Stimulated activated memory B cell treated with anti-CD40 and anti-IgM and Interleukin-4, amounts not matched to agents 10 μg/mL and 1 μg/mL and 100 μg/mL, for 72 hours (primary cell): ENCODE measurements at regions not wholly inside any gene's neighbourhood (a gene's known extent, or its start where the extent isn't known, plus 50 kb on each side); places are given as distances from the start of the nearest gene placed in this dataset.

Source experiments
- ATAC-seq: fragments of 150-1000 bp; cut with Tn5 transposase; 2 replicates; pipeline ENCODE4 v1.10.0; 2021
- H3K27ac Mint-ChIP-seq: one replicate; pipeline ENCODE4 v1.8.0; 2022; ENCODE audit warnings: mild to moderate bottlenecking, mixed read lengths
- H3K27me3 Mint-ChIP-seq: one replicate; pipeline ENCODE4 v1.8.0; 2022; ENCODE audit warnings: mixed read lengths
- H3K36me3 Mint-ChIP-seq: one replicate; pipeline ENCODE4 v1.8.0; 2022; ENCODE audit warnings: mixed read lengths
- H3K4me1 Mint-ChIP-seq: one replicate; pipeline ENCODE4 v1.8.0; 2022; ENCODE audit warnings: mixed read lengths
- H3K4me3 Mint-ChIP-seq: one replicate; pipeline ENCODE4 v1.8.0; 2022; ENCODE audit warnings: mild to moderate bottlenecking, moderate library complexity, mixed read lengths
- H3K9me3 Mint-ChIP-seq: one replicate; pipeline ENCODE4 v1.8.0; 2022; ENCODE audit warnings: mixed read lengths

GRCh38 chr6:164163239-164163638 is 748.7 kb downstream of the QKI start:
- Mint-ChIP-seq H3K4me1 (no peaks in the 10 kb centered on the region), H3K4me3 (no peak overlapping the region), H3K36me3 (no peaks in the 10 kb centered on the region), H3K27me3 (no peaks in the 10 kb centered on the region), H3K9me3 (peaks cover 12% of the 10 kb centered on the region), H3K27ac (no peak overlapping the region)
- no peak for ATAC-seq

GRCh38 chr6:164159061-164159460 is 744.5 kb downstream of the QKI start:
- no peaks in the 10 kb centered on the region for H3K4me1 Mint-ChIP-seq
- H3K27ac Mint-ChIP-seq: no peak overlapping the region
- H3K9me3 Mint-ChIP-seq: peaks cover 19% of the 10 kb centered on the region
- H3K27me3 Mint-ChIP-seq: no peaks in the 10 kb centered on the region
- no peak overlapping the region for H3K4me3 Mint-ChIP-seq
- no peaks in the 10 kb centered on the region for H3K36me3 Mint-ChIP-seq
- no peak for ATAC-seq

- H3K9me3 Mint-ChIP-seq: peaks cover 7% of the 10 kb centered on the region
- H3K4me1 Mint-ChIP-seq: no peaks in the 10 kb centered on the region
- ATAC-seq: no peak
- H3K36me3 Mint-ChIP-seq: no peaks in the 10 kb centered on the region
- no peak overlapping the region for H3K27ac Mint-ChIP-seq
- H3K27me3 Mint-ChIP-seq: no peaks in the 10 kb centered on the region
- no peak overlapping the region for H3K4me3 Mint-ChIP-seq
Measured at GRCh38 chr6:164154588-164154987, 740.1 kb downstream of the QKI start.

DNA sequence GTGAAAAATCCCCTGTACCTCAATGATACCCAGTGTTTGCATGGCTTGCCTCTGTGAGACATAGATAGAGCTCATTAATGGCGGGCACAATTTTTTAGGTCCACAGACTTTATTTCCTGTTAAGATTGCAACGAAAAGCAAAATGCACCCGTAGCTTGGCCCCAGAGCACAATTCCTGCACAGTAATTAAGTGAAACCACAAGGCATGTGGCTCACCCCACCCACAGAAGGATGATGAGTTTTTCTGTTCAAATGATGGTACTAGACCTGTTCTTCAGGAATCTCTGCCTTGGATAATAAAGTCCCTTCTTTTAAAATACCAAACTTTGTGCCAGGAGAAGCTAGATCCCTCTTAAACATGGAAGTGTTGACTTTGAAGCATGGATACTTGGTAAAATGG is 738.1 kb downstream of the QKI start:
- no peak overlapping the region for H3K27ac Mint-ChIP-seq
- H3K4me1 Mint-ChIP-seq: no peaks in the 10 kb centered on the region
- no peaks in the 10 kb centered on the region for H3K36me3 Mint-ChIP-seq
- no peak overlapping the region for H3K4me3 Mint-ChIP-seq
- peaks cover 5% of the 10 kb centered on the region for H3K9me3 Mint-ChIP-seq
- no peak for ATAC-seq
- peaks cover 8% of the 10 kb centered on the region for H3K27me3 Mint-ChIP-seq

DNA sequence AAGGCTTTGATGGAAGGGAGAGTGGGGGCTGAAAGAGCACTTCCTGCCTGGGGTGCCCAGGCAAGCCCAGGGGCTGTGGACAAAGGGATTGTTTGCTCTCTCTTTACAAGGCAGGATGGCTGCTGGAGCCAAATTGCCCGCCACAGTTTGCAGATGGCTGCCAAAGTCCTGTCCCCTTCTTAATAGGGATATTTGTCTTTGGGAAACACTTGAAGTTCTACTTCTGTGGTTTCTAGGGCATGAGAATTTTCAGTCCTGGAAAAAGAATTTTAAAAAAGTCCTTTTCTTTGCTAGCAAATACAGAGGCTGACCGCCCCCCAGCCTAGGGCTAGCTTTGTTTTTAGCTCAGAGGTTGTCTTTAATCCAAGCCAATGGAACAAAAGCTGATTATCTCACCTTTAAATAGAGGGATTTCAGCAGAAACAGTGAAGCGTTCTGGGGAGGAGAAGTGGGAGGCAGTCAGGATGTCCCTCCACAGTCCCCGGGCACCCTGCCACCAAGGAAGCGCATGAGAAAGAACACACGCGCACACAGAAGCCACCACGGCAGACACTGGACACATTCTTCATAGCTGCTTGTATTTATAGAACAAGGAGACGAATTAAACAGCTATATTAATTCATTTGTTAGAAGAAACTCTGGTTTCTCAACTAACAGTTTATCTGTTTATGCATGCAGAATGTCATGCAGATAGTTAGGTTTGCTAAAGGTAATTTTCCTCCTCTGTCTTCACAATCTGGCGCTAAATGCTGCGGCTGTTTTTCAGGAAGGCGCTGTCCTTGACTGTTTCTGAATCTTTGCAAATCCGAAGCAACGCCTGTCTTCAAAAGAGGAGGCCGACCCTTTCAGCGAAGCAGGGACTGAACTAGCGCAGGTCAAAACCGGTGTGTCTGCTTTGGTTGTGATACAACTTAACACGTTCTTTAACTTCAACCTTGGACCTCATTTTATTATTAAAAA is 736.9 kb downstream of the QKI start:
- Mint-ChIP-seq H3K27ac (no peak overlapping the region), H3K36me3 (no peaks in the 10 kb centered on the region), H3K9me3 (peaks cover 3% of the 10 kb centered on the region), H3K4me3 (no peak overlapping the region), H3K4me1 (no peaks in the 10 kb centered on the region), H3K27me3 (peaks cover 8% of the 10 kb centered on the region)
- no peak for ATAC-seq

DNA sequence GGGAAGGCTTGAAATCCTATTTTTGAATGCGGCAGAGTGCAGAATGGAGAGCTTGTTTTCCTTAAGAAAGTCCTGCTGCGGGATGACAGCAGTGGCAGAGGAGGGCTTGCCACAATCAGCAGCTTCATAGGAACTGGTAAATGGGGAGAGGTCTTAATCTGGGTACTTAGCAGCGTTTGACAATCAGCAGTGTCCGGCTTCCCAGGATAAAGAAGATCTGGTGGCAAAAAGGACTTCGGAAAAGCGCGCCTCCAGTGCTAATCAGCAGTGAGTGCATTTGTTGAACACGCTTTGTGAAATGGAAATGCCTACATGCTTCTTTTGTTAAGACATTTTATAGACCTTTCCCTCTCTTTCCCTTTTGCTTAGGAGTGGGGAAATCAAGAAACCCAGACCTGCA is 735.7 kb downstream of the QKI start:
- no peak overlapping the region for H3K4me3 Mint-ChIP-seq

GRCh38 chr6:164148788-164149187 is 734.3 kb downstream of the QKI start:
- Mint-ChIP-seq H3K27me3 (peaks cover 8% of the 10 kb centered on the region), H3K27ac (no peak overlapping the region), H3K9me3 (peaks cover 3% of the 10 kb centered on the region), H3K36me3 (no peaks in the 10 kb centered on the region), H3K4me3 (no peak overlapping the region), H3K4me1 (no peaks in the 10 kb centered on the region)
- no peak for ATAC-seq

More for the DNA sequence above, 735.7 kb downstream of the QKI start:
- Mint-ChIP-seq H3K27me3 (peaks cover 8% of the 10 kb centered on the region), H3K4me1 (no peaks in the 10 kb centered on the region), H3K9me3 (peaks cover 3% of the 10 kb centered on the region), H3K27ac (no peak overlapping the region), H3K36me3 (no peaks in the 10 kb centered on the region)
- ATAC-seq: no peak

DNA sequence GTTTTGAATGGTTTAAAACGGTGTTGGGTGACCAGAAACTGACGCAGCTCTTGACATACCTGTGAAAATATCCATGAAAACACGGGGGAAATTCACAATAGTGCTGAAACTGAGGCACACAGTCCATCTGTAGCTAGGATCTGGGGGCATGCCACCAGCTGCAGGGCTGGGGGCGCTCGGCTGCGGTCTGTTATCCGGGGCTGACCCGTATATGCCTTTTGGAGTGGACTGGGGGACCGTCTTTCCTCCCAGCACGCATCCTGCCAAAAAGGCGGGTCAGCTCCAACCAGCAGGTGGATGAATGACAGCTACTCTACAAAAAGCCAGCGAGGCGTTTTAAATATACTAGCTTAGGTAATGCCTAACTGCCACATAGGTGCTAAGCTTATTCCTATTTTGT is 729.8 kb downstream of the QKI start:
- Mint-ChIP-seq H3K9me3 (peaks cover 3% of the 10 kb centered on the region), H3K4me1 (no peaks in the 10 kb centered on the region), H3K4me3 (no peak overlapping the region), H3K27me3 (peaks cover 16% of the 10 kb centered on the region), H3K36me3 (no peaks in the 10 kb centered on the region), H3K27ac (no peak overlapping the region)
- no peak for ATAC-seq

- Mint-ChIP-seq H3K4me1 (no peaks in the 10 kb centered on the region), H3K9me3 (no peaks in the 10 kb centered on the region), H3K27me3 (peaks cover 8% of the 10 kb centered on the region), H3K4me3 (no peak overlapping the region), H3K27ac (no peak overlapping the region), H3K36me3 (no peaks in the 10 kb centered on the region)
- ATAC-seq: no peak
Measured at GRCh38 chr6:164142322-164142721, 727.8 kb downstream of the QKI start.

DNA sequence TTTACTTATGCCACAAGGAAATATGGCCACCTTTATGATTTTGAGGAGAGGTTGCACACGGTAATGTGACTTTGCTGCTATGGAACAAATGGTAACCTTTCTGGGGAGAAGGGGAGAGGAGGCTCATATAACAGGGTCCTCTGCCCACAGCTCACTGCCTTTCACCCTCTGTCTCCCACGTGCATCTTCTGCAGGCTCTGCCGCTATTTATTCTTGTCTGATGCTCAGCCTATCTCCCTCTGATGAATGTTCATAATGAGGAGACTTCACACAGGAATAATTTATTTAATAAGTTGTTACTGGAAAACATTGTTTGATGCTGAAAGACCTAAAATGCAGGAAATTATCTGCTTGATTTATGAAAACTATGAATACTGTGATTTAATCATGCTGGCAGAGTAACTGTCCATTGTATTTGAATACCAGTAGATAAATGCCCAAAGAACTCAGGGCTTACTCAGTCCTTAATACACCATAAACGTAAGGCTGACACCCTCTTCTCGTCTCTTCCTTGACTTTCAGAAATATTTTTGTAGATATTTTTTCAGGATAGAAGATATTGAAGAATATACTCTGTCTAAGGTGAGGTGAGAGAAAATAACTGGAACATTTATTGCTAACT is 721.1 kb downstream of the QKI start:
- no peak for ATAC-seq
- no peaks in the 10 kb centered on the region for H3K36me3 Mint-ChIP-seq
- no peak overlapping the region for H3K4me3 Mint-ChIP-seq
- no peaks in the 10 kb centered on the region for H3K9me3 Mint-ChIP-seq
- H3K27ac Mint-ChIP-seq: no peak overlapping the region
- H3K27me3 Mint-ChIP-seq: peaks cover 2% of the 10 kb centered on the region
- H3K4me1 Mint-ChIP-seq: no peaks in the 10 kb centered on the region

DNA sequence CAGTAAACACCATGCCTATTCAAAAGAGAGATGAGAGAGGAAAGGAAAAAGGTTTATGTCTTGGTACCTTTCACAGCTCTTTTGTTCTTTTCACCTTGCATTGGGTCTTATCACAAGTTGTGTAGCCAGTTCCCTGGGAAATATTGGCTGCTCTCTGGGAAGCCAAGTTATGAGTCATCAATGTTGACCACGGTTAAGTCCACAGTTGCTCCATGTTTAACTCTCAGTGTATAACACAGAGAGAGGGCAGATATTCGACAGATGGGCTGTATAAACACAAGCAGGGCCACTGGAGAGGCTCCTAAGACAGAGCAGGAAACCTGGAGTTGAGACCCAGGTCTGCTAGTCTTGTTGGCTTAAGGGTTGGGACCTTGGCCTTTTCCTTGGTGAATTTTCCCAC is 718.6 kb downstream of the QKI start:
- H3K9me3 Mint-ChIP-seq: no peaks in the 10 kb centered on the region
- no peaks in the 10 kb centered on the region for H3K4me1 Mint-ChIP-seq
- no peak overlapping the region for H3K27ac Mint-ChIP-seq
- H3K4me3 Mint-ChIP-seq: no peak overlapping the region
- no peaks in the 10 kb centered on the region for H3K27me3 Mint-ChIP-seq
- no peak for ATAC-seq
- no peaks in the 10 kb centered on the region for H3K36me3 Mint-ChIP-seq

DNA sequence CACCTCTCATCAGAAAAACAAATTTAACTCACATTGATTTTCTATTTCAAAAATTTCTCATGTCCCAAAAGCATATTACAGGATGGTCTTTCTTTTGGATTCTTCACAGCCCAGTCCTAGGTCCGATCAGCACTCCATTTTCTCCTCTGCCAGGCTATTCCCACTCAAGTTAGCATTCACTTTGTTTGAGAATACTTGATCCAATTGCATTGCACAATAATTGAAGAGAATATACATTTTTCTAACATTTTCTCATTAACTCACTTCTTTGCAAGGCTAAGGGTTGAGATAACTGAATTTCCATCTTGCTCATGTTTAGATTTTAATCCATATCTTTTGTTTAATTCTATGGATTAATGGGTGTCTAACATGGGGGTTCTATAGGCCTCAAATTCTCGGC is 716.1 kb downstream of the QKI start:
- Mint-ChIP-seq H3K27me3 (no peaks in the 10 kb centered on the region), H3K9me3 (peaks cover under 1% of the 10 kb centered on the region), H3K36me3 (no peaks in the 10 kb centered on the region), H3K4me3 (no peak overlapping the region), H3K4me1 (no peaks in the 10 kb centered on the region), H3K27ac (no peak overlapping the region)
- ATAC-seq: no peak

GRCh38 chr6:164130151-164130550 is 715.6 kb downstream of the QKI start:
- Mint-ChIP-seq H3K4me3 (no peak overlapping the region), H3K27ac (no peak overlapping the region), H3K36me3 (no peaks in the 10 kb centered on the region), H3K9me3 (peaks cover 3% of the 10 kb centered on the region), H3K4me1 (no peaks in the 10 kb centered on the region), H3K27me3 (no peaks in the 10 kb centered on the region)
- ATAC-seq: peak; percentile 21

GRCh38 chr6:164129218-164129617 is 714.7 kb downstream of the QKI start:
- ATAC-seq: no peak
- H3K36me3 Mint-ChIP-seq: no peaks in the 10 kb centered on the region
- H3K27me3 Mint-ChIP-seq: no peaks in the 10 kb centered on the region
- no peak overlapping the region for H3K27ac Mint-ChIP-seq
- H3K4me3 Mint-ChIP-seq: no peak overlapping the region
- peaks cover 3% of the 10 kb centered on the region for H3K9me3 Mint-ChIP-seq
- H3K4me1 Mint-ChIP-seq: no peaks in the 10 kb centered on the region

- no peaks in the 10 kb centered on the region for H3K36me3 Mint-ChIP-seq
- H3K9me3 Mint-ChIP-seq: peaks cover 3% of the 10 kb centered on the region
- no peaks in the 10 kb centered on the region for H3K27me3 Mint-ChIP-seq
- no peak overlapping the region for H3K27ac Mint-ChIP-seq
- H3K4me1 Mint-ChIP-seq: no peaks in the 10 kb centered on the region
- no peak for ATAC-seq
- H3K4me3 Mint-ChIP-seq: no peak overlapping the region
Measured at GRCh38 chr6:164128101-164128500, 713.6 kb downstream of the QKI start.

DNA sequence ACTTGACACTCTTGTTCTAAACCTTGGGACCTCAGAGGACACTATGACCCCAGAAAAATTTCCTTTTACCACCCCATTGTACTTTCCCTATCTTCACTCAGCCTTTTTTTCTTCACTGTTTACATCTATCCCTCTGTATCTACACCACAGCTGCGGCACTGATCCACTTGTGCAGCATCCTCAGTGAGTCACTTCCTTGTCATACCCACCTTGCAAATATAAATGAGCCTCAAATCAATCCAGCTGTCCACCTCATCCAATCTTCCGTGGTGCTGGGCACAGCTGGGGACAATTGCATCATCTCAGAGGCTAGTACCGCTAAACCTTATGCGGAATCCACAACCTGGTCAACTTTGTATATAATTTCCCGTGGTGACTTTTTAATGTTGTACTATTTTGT is 710.5 kb downstream of the QKI start:
- H3K36me3 Mint-ChIP-seq: no peaks in the 10 kb centered on the region
- H3K27me3 Mint-ChIP-seq: no peaks in the 10 kb centered on the region
- ATAC-seq: no peak
- no peaks in the 10 kb centered on the region for H3K4me1 Mint-ChIP-seq
- no peak overlapping the region for H3K4me3 Mint-ChIP-seq
- H3K9me3 Mint-ChIP-seq: peaks cover 3% of the 10 kb centered on the region
- no peak overlapping the region for H3K27ac Mint-ChIP-seq
